SK-N-SH (cell line): ENCODE measurements at regions not wholly inside any gene's neighbourhood (a gene's known extent, or its start where the extent isn't known, plus 50 kb on each side); places are given as distances from the start of the nearest gene placed in this dataset.

Source experiments
- CTCF ChIA-PET: fragments of 300-600, 350-600 bp; formaldehyde crosslinking; extraction: SDS; loops from one replicate; lab custom pipeline; 2021; lab: Yijun Ruan, JAX
- POLR2A ChIA-PET: fragments of 350-600 bp; sonication (Branson Sonifier 250); formaldehyde crosslinking; extraction: SDS; loops from one replicate; lab custom pipeline; 2020; ENCODE audit warnings: antibody characterized with exemption, inconsistent platforms; lab: Yijun Ruan, JAX
- DNase-seq: peaks from one replicate; pipeline ENCODE4 v3.0.0; 2012
- H2AFZ ChIP-seq: fragments of 200-600 bp; sonication (generic); 2 replicates; pipeline ENCODE4 v1.8.1; 2016; ENCODE audit warnings: antibody characterized with exemption, mild to moderate bottlenecking, low read depth
- H3F3A ChIP-seq: fragments of 200-600 bp; sonication (generic); replicated peaks from 2 replicates; pipeline ENCODE3; 2016; ENCODE audit warnings: antibody characterized with exemption, mild to moderate bottlenecking; ENCODE audit not compliant: insufficient read depth
- H3K27ac ChIP-seq, 2 experiments: fragments of 200-500 bp in 1 of 2; fragments of 200-600 bp in 1 of 2; sonication (Bioruptor generic) in 1 of 2; sonication (generic), shearing (Covaris generic) in 1 of 2; 2 replicates each; pipeline versions ENCODE4 v1.5.1 to v1.6.1; 2014 to 2016; ENCODE audit warnings: low read depth in 2 of 2, inconsistent platforms in 1 of 2, low read length in 1 of 2, mild to moderate bottlenecking in 1 of 2, mixed read lengths in 1 of 2
- H3K27me3 ChIP-seq: fragments of 200-600 bp; sonication (generic), shearing (Covaris generic); 2 replicates; pipeline ENCODE4 v1.6.1; 2016; ENCODE audit warnings: mixed run types; ENCODE audit not compliant: insufficient read depth
- H3K36me3 ChIP-seq, 2 experiments: fragments of 200-500 bp in 1 of 2; fragments of 200-600 bp in 1 of 2; sonication (Bioruptor generic) in 1 of 2; sonication (generic) in 1 of 2; replicated peaks in 1 of 2; 2 replicates each; pipeline versions ENCODE3 to v1.5.1; 2014 to 2016; ENCODE audit warnings: low read length in 1 of 2, mild to moderate bottlenecking in 1 of 2; ENCODE audit not compliant: insufficient read depth in 2 of 2, control insufficient read depth in 1 of 2
- H3K4me1 ChIP-seq, 2 experiments: fragments of 200-500 bp in 1 of 2; fragments of 200-600 bp in 1 of 2; sonication (Bioruptor generic) in 1 of 2; sonication (generic), shearing (Covaris generic) in 1 of 2; 2 replicates each; pipeline versions ENCODE4 v1.5.1 to v1.6.1; 2014 to 2016; ENCODE audit warnings: low read depth in 1 of 2, low read length in 1 of 2, mixed run types in 1 of 2; ENCODE audit not compliant: insufficient read depth in 2 of 2, control insufficient read depth in 1 of 2
- H3K4me2 ChIP-seq: fragments of 200-600 bp; sonication (generic), shearing (Covaris generic); 2 replicates; pipeline ENCODE4 v1.6.1; 2017; ENCODE audit warnings: mixed run types
- H3K4me3 ChIP-seq, 2 experiments: fragments of 200-500 bp in 1 of 2; fragments of 200-600 bp in 1 of 2; sonication (Bioruptor generic) in 1 of 2; sonication (generic), shearing (Covaris generic) in 1 of 2; 2 replicates each; pipeline versions ENCODE4 v1.5.1 to v1.8.1; 2014 to 2016; ENCODE audit warnings: low read depth in 2 of 2, inconsistent platforms in 1 of 2, low read length in 1 of 2, mild to moderate bottlenecking in 1 of 2, mixed read lengths in 1 of 2, moderate library complexity in 1 of 2
- H3K79me2 ChIP-seq: fragments of 200-600 bp; sonication (generic); 2 replicates; pipeline ENCODE4 v1.8.1; 2017; ENCODE audit warnings: mild to moderate bottlenecking; ENCODE audit not compliant: insufficient read depth
- H3K9ac ChIP-seq: fragments of 200-600 bp; sonication (generic); 2 replicates; pipeline ENCODE4 v1.6.1; 2017; ENCODE audit warnings: mixed run types
- H3K9me2 ChIP-seq: fragments of 200-600 bp; sonication (generic); 2 replicates; pipeline ENCODE4 v1.6.1; 2017; ENCODE audit warnings: mixed run types
- H3K9me3 ChIP-seq: fragments of 200-600 bp; sonication (generic); 2 replicates; pipeline ENCODE4 v1.6.1; 2017; ENCODE audit warnings: mixed run types, mild to moderate bottlenecking, moderate library complexity
- H4K20me1 ChIP-seq: fragments of 200-600 bp; sonication (generic); 2 replicates; pipeline ENCODE4 v1.6.1; 2017; ENCODE audit warnings: mild to moderate bottlenecking, mixed run types; ENCODE audit not compliant: insufficient read depth
- CHD2 ChIP-seq: fragments of 150-350 bp; IDR thresholded peaks from 2 replicates; pipeline ENCODE4 v1.6.1; 2018; ENCODE audit warnings: low read length; ENCODE audit not compliant: partially characterized antibody
- CTCF ChIP-seq: fragments of 200-600 bp; sonication (generic); IDR thresholded peaks from 2 replicates; pipeline ENCODE4 v1.6.1; 2017; ENCODE audit warnings: antibody characterized with exemption, mild to moderate bottlenecking, moderate library complexity
- ELF1 ChIP-seq: IDR thresholded peaks from 2 replicates; pipeline ENCODE4 v1.4.0; 2012
- FOXJ3 ChIP-seq: sonication (generic); formaldehyde crosslinking; IDR thresholded peaks from 2 replicates; pipeline ENCODE4 v1.5.1; 2020; ENCODE audit warnings: mild to moderate bottlenecking, missing genetic modification reagents
- FOXM1 ChIP-seq: IDR thresholded peaks from 2 replicates; pipeline ENCODE4 v1.4.0; 2012; ENCODE audit warnings: low read depth, mild to moderate bottlenecking
- GATA2 ChIP-seq: sonication (generic); formaldehyde crosslinking; IDR thresholded peaks from 2 replicates; pipeline ENCODE4 v1.5.0; 2020; ENCODE audit warnings: mild to moderate bottlenecking, missing genetic modification reagents
- MAX ChIP-seq: IDR thresholded peaks from 2 replicates; pipeline ENCODE4 v1.4.0; 2012; ENCODE audit warnings: low read depth
- MXI1 ChIP-seq: IDR thresholded peaks from 2 replicates; pipeline ENCODE4 v1.6.1; 2012; ENCODE audit warnings: mild to moderate bottlenecking, low read depth, low read length, improper control_type of control experiment
- NRF1 ChIP-seq: IDR thresholded peaks from 2 replicates; pipeline ENCODE4 v1.6.1; 2012; ENCODE audit warnings: low read depth, mild to moderate bottlenecking, low read length
- PBX3 ChIP-seq: IDR thresholded peaks from 2 replicates; pipeline ENCODE4; 2012
- POLR2AphosphoS5 ChIP-seq: IDR thresholded peaks from 2 replicates; pipeline ENCODE4 v1.6.1; 2012; ENCODE audit warnings: low read depth, low read length
- RAD21 ChIP-seq: IDR thresholded peaks from 2 replicates; pipeline ENCODE4 v1.6.1; 2012; ENCODE audit warnings: mild to moderate bottlenecking, low read length
- RCOR1 ChIP-seq: fragments of 150-350 bp; IDR thresholded peaks from 2 replicates; pipeline ENCODE4 v1.6.1; 2017; ENCODE audit warnings: antibody characterized with exemption, low read length
- RXRA ChIP-seq: IDR thresholded peaks from 2 replicates; pipeline ENCODE4 v1.4.0; 2012; ENCODE audit warnings: low read depth, mild to moderate bottlenecking, borderline replicate concordance
- SMC3 ChIP-seq: IDR thresholded peaks from 2 replicates; pipeline ENCODE4 v1.6.1; 2012; ENCODE audit warnings: low read depth, low read length, improper control_type of control experiment
- TAF1 ChIP-seq: IDR thresholded peaks from 2 replicates; pipeline ENCODE4 v1.6.1; 2012; ENCODE audit warnings: low read depth, mild to moderate bottlenecking, low read length, moderate library complexity, borderline replicate concordance
- TCF12 ChIP-seq: IDR thresholded peaks from 2 replicates; pipeline ENCODE4 v1.4.0; 2012
- USF1 ChIP-seq: IDR thresholded peaks from 2 replicates; pipeline ENCODE4 v1.4.0; 2012; ENCODE audit warnings: low read depth, borderline replicate concordance
- YY1 ChIP-seq: IDR thresholded peaks from 2 replicates; pipeline ENCODE4 v1.4.0; 2012; ENCODE audit warnings: low read depth, mild to moderate bottlenecking
- WGBS: methylation state at CpG from one replicate; pipeline ENCODE4 v1.1.6; 2017; ENCODE audit warnings: low lambda C conversion rate; 5-methylcytosine and 5-hydroxymethylcytosine counted together

- Histone ChIP-seq H3K4me3 (no peak overlapping the region), H3K36me3 (no peaks in the 10 kb centered on the region), H3K4me1 (no peaks in the 10 kb centered on the region; a peak in 1 of 4 replicates), H3K9me3 (no peaks in the 10 kb centered on the region), H2AFZ (no peak overlapping the region), H3K27ac (no peak overlapping the region), H3F3A (no peaks in the 10 kb centered on the region), H3K27me3 (no peaks in the 10 kb centered on the region), H3K79me2 (no peaks in the 10 kb centered on the region), H3K9ac (no peak overlapping the region), H3K9me2 (no peaks in the 10 kb centered on the region), H4K20me1 (no peaks in the 10 kb centered on the region), H3K4me2 (no peak overlapping the region)
- 21% methylated on average over 1 of the region's 1 CpG for WGBS
- DNase-seq = no peak
- TF ChIP-seq USF1 (no peak), MAX (no peak), RXRA (no peak), RAD21 (no peak), YY1 (no peak), FOXJ3 (no peak), NRF1 (no peak), CTCF (no peak), SMC3 (no peak), RCOR1 (no peak), CHD2 (no peak), PBX3 (no peak), TCF12 (no peak), POLR2AphosphoS5 (no peak), MXI1 (no peak), ELF1 (no peak), GATA2 (CRISPR knock-in tag) (no peak)
- POLR2A ChIA-PET = no interaction called here
- CTCF ChIA-PET = no interaction called here
These were observed 282.6 kb downstream of the SMARCA2 start for GRCh38 chr9:2297771-2298170.

- DNase-seq = no peak
- H4K20me1 ChIP-seq = no peaks in the 10 kb centered on the region
- TF ChIP-seq FOXM1 (no peak), TAF1 (no peak)
- no peaks in the 10 kb centered on the region; a peak in 1 of 4 replicates for H3K4me1 ChIP-seq
- H3K9ac ChIP-seq = no peak overlapping the region
- CTCF ChIA-PET = no interaction called here
- no peak overlapping the region for H2AFZ ChIP-seq
- no peaks in the 10 kb centered on the region for H3K9me2 ChIP-seq
- no peak overlapping the region for H3K4me3 ChIP-seq
- POLR2A ChIA-PET = no interaction called here
- no peaks in the 10 kb centered on the region for H3K79me2 ChIP-seq
- 24% methylated on average over 1 of the region's 1 CpG for WGBS
- no peaks in the 10 kb centered on the region for H3F3A ChIP-seq
- H3K4me2 ChIP-seq = no peak overlapping the region
- H3K9me3 ChIP-seq = no peaks in the 10 kb centered on the region
- no peaks in the 10 kb centered on the region for H3K27me3 ChIP-seq
- H3K36me3 ChIP-seq = no peaks in the 10 kb centered on the region
- H3K27ac ChIP-seq = no peak overlapping the region
These were observed 283.1 kb downstream of the SMARCA2 start for GRCh38 chr9:2298217-2298616.
